ENCODE measurements at regions not wholly inside any gene's neighbourhood (a gene's known extent, or its start where the extent isn't known, plus 50 kb on each side); places are given as distances from the start of the nearest gene placed in this dataset.
"Not testable (repeated sequence)": the region's sequence is repeated elsewhere in the genome, so short reads cannot be mapped to it uniquely, and the experiment has no call there.

DNA sequence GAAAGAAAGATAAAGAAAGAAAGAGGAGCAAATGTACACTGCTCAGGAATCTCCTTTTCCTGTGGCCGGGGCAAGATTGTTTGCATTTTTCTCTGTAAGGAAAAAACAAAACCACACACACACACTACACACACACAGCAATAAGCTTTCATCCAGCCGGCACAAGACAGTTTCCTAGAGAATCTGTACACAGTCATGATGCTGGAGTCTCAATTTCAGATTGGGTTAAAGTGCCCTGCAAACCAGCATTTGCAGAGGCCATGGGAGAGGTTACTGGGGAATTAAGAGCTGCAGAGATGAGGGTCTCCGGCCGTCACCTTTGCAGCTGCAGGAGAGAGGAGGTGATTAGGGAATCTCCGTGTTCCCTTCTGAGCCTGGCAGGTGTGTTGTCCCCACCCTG lies 1607.5 kb downstream of the RPIA start:
- not testable (repeated sequence) for DNase-seq

DNA sequence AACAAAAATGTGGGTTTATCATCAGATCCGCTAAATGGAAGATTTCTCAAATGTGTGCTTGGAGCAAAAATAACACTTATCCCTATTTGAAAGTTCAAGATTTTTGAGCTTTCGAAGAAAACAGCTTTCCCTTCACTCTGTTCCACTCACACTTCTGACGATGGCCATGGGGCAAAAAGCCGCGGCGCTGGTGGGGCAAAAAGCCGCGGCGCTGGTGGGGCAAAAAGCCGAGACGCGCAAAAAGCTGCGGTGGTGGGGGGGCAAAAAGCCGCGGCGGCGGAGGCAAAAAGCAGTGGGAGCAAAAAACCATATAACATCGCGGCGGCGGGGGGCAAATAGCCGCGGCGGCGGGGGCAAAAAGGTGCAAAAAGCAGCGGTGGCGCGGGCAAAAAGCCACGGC lies 1631.5 kb downstream of the RPIA start:
- DNase-seq, result not testable (repeated sequence)

DNA sequence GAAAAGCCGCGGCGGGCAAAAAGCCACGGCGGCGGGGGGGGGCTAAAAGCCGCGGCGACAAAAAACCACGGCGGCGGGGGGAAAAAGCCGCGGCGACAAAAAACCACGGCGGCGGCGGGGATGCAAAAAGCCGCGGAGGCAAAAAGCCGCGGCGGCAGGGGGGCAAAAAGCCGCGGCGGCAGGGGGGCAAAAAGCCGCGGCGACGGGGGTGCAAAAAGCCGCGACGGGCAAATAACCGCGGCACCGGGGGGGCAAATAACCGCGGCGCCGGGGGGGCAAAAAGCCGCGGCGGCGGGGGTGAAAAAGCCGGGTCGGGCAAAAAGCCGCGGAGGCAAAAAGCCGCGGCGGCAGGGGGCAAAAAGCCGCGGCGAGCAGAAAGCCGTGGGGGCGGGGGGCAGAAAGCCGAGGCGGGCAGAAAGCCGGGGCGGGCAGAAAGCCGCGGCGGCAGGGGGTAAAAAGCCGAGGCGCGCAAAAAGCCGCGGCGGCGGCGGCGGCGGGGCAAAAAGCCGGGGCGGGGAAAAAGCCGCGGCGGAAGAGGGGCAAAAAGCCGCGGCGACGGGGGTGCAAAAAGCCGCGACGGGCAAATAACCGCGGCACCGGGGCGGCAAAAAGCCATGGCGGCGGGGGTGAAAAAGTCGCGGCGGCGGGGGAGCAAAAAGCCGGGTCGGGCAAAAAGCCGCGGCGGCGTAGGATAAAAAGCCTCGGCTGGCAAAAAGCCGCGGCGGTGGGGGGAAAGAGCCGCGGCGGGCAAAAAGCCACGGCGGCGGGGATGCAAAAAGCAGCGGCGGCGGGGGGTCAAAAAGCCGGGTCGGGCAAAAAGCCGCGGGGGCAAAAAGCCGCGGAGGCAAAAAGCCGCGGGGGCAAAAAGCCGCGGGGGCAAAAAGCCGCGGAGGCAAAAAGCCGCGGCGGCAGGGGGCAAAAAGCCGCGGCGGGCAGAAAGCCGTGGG lies 1632.4 kb downstream of the RPIA start:
- DNase-seq, result not testable (repeated sequence)

DNA sequence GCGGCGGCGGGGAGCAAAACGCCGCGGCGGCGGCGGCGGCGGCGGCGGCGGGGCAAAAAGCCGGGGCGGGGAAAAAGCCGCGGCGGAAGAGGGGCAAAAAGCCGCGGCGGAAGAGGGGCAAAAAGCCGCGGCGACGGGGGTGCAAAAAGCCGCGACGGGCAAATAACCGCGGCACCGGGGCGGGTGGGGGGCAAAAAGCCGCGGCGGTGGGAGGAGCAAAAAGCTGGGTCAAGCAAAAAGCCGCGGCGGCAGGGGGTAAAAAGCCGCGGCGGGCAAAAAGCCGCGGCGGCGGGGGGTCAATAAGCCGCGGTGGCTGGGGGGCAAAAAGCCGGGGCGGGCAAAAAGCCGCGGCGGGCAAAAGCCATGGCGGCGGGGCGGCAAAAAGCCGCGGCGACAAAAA lies 1633.2 kb downstream of the RPIA start:
- DNase-seq, result not testable (repeated sequence)

DNA sequence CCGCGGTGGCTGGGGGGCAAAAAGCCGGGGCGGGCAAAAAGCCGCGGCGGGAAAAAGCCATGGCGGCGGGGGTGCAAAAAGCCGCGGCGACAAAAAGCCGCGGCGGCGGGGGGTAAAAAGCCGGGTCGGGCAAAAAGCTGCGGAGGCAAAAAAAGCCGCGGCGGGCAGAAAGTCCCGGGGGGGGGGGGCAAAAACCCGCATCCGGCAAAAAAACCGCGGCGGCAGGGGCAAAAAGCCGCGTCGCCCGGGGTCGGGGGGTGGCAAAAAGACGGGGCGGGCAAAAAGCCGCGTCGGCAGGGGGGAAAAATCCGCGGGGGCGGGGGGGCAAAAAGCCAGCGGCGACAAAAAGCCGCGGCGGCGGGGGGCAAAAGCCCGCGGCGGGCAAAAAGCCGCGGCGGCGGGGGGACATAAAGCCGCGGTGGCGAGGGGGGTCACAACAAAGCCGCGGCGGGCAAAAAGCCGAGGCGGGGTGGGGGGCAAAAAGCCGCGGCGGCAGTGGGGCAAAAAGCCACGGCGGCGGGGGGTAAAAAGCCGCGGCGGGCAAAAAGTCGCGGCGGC lies 1634.4 kb downstream of the RPIA start:
- DNase-seq, result not testable (repeated sequence)

DNA sequence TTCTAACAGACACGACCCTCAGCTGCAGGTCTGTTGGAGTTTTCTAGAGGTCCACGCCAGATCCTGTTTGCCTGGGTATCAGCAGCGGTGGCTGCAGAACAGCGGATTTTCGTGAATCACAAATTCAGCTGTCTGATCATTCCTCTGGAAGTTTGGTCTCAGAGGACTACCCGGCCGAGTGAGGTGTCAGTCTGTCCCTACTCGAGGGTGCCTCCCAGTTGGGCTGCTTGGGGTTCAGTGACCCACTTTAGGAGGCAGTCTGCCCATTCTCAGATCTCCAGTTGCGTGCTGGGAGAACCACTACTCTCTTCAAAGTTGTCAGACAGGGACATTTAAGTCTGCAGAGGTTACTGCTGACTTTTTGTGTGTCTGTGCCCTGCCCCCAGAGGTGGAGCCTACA lies 1664.1 kb downstream of the RPIA start:
- DNase-seq, result not testable (repeated sequence)

DNA sequence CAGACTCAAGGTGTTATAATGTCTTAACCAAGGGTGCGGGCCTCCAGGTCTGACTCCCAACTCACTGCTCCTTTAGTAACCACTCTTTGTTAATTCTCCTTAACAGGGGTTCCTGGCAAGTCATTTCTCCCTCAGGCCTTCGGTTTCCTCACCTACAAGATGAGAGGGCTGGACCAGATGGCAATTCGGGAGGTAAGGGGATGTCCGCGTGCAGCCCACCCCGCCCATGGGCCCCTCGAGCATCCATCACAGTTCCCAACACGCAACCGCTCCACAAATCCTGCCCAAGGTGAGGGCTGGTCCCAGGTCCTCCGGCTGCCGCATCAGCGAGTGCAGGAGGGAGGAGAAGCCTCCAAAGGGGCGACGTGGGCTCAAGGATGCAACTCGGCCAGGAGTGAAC lies 1667.9 kb downstream of the RPIA start:
- DNase-seq, result not testable (repeated sequence)

DNA sequence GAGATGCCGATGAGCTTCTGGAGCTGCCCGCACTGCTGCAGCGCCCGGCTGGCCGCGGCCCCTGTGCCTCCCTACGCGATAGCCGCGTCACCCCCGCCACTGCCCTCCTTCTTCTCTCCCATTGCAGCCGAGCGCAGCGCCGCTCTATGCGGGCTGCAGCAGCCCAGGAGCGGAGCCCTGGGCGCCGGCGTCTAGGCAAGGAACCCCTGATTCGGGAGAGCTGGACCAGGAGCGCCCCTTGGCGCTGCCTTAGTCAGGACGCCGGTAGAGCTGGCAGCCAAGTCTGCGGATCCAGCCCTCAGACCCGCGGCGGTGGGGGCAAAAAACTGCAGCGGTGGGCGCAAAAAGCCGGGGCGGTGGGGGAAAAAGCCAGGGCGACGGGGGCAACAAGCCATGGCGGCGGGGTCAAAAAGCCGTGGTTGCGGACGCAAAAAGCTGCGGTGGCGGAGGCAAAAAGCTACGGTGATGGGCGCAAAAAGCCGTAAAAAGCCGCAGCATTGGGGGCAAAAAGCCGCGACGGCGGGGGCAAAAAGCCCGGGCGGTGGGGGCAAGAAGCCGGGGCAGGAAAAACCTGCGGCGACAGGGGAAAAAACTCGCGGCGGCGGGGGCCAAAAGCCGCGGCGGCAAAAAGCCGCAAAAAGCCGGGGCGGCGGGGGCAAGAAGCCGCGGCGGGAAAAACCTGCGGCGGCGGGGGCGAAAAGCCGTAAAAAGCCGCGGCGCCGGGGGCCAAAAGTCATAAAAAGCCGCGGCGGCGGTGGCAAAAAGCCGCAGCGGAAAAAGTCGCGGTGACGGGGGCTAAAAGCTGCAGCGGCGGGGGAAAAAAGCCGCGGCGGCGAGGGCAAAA lies 1668.6 kb downstream of the RPIA start:
- not testable (repeated sequence) for DNase-seq

DNA sequence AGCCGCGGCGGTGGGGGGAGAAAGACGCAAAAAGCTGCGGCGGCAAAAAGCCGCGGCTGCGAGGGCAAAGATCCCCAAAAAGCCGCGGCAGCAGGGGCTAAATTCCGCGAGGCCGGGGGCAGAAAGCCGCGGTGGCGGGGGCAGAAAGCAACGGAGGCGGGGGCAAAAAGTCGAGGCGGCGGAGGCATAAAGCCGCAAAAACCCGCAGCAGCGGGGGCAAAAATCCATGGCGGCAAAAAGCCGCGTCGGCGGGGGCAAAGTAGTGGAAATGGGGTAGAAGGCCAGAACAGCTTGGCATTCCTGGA lies 1669.2 kb downstream of the RPIA start:
- DNase-seq, result not testable (repeated sequence)

All from NCI-H226 (cell line).